H1 (cell line): ENCODE measurements at regions not wholly inside any gene's neighbourhood (a gene's known extent, or its start where the extent isn't known, plus 50 kb on each side); places are given as distances from the start of the nearest gene placed in this dataset.

ENCODE experiments used
- CTCF ChIA-PET: fragments of 300-600 bp; sonication (Branson Sonifier 250); formaldehyde crosslinking; loops from one replicate; lab custom pipeline; 2021; ENCODE audit not compliant: partially characterized antibody; lab: Charles Lee
- POLR2A ChIA-PET: fragments of 300-600 bp; sonication (Branson Sonifier 250); formaldehyde crosslinking; loops from one replicate; lab custom pipeline; 2021; ENCODE audit warnings: inconsistent platforms; ENCODE audit not compliant: partially characterized antibody; lab: Charles Lee
- DNase-seq, 2 experiments: peaks; one replicate each; pipeline versions ENCODE4 v3.0.0 to v3.0.0-alpha.2; 2010 to 2022; ENCODE audit warnings: low spot score in 2 of 2, low read depth in 1 of 2, mixed read lengths in 1 of 2
- FAIRE-seq: peaks from 2 replicates; lab custom pipeline; 2011; peaks lifted over from hg19 to GRCh38; lab: Jason Lieb, UNC
- H2AFZ ChIP-seq: 2 replicates; pipeline ENCODE4 v1.8.1; 2012; ENCODE audit warnings: low read length, inconsistent platforms
- H2AK5ac ChIP-seq: 2 replicates; pipeline ENCODE4 v1.6.1; 2013; ENCODE audit warnings: low read depth, low read length
- H2BK120ac ChIP-seq: replicated peaks from 2 replicates; pipeline ENCODE3; 2013; ENCODE audit warnings: low read depth, low read length, inconsistent platforms
- H2BK12ac ChIP-seq: 2 replicates; pipeline ENCODE4 v1.6.1; 2013; ENCODE audit warnings: low read depth, low read length
- H2BK15ac ChIP-seq: 2 replicates; pipeline ENCODE4 v1.6.1; 2013; ENCODE audit warnings: low read length
- H2BK20ac ChIP-seq: 2 replicates; pipeline ENCODE4 v1.6.1; 2013; ENCODE audit warnings: low read length
- H2BK5ac ChIP-seq: 2 replicates; pipeline ENCODE4 v1.6.1; 2013; ENCODE audit warnings: low read depth, low read length
- H3K14ac ChIP-seq: 2 replicates; pipeline ENCODE4 v1.6.1; 2013; ENCODE audit warnings: inconsistent platforms; ENCODE audit not compliant: insufficient read length
- H3K18ac ChIP-seq: 2 replicates; pipeline ENCODE4 v1.6.1; 2013; ENCODE audit warnings: low read length; ENCODE audit errors: extremely low read depth
- H3K23ac ChIP-seq: 2 replicates; pipeline ENCODE4 v1.6.1; 2013; ENCODE audit warnings: inconsistent platforms; ENCODE audit not compliant: insufficient read length
- H3K23me2 ChIP-seq: 2 replicates; pipeline ENCODE4 v1.6.1; 2013; ENCODE audit warnings: low read depth, low read length
- H3K27ac ChIP-seq: 2 replicates; pipeline ENCODE4 v1.6.1; 2011; ENCODE audit warnings: low read depth, low read length, inconsistent platforms
- H3K27me3 ChIP-seq, 4 experiments: replicated peaks in 1 of 4; 1 replicate in 1 of 4; 2 replicates in 3 of 4; pipeline versions ENCODE4 v1.6.1 to v1.8.1; 2011 to 2013; ENCODE audit warnings: low read length in 3 of 4, mild to moderate bottlenecking in 3 of 4, inconsistent platforms in 2 of 4, mixed read lengths in 2 of 4, moderate library complexity in 1 of 4; ENCODE audit not compliant: control insufficient read depth in 3 of 4, insufficient read depth in 3 of 4; ENCODE audit errors: extremely low read depth in 1 of 4
- H3K36me3 ChIP-seq, 4 experiments: 2 replicates each; pipeline versions ENCODE4 v1.6.1 to v1.8.1; 2011 to 2013; ENCODE audit warnings: mild to moderate bottlenecking in 4 of 4, low read length in 3 of 4, moderate library complexity in 2 of 4, control low read depth in 1 of 4, inconsistent platforms in 1 of 4; ENCODE audit not compliant: insufficient read depth in 4 of 4, control insufficient read depth in 2 of 4
- H3K4ac ChIP-seq: replicated peaks from 2 replicates; pipeline ENCODE3; 2013; ENCODE audit warnings: low read length, low read depth, mixed read lengths, inconsistent platforms; ENCODE audit not compliant: insufficient read length
- H3K4me1 ChIP-seq, 4 experiments: replicated peaks in 1 of 4; 1 replicate in 1 of 4; 2 replicates in 3 of 4; pipeline versions ENCODE4 v1.6.1 to v1.8.1; 2011 to 2013; ENCODE audit warnings: low read length in 3 of 4, inconsistent platforms in 2 of 4, mixed read lengths in 1 of 4; ENCODE audit not compliant: insufficient read depth in 4 of 4, control insufficient read depth in 3 of 4
- H3K4me2 ChIP-seq, 2 experiments: 2 replicates each; pipeline versions ENCODE4 v1.6.1 to v1.8.1; 2011 to 2013; ENCODE audit warnings: low read depth in 2 of 2, low read length in 2 of 2, control low read depth in 1 of 2, inconsistent platforms in 1 of 2, mild to moderate bottlenecking in 1 of 2; ENCODE audit not compliant: insufficient read depth in 1 of 2
- H3K4me3 ChIP-seq, 4 experiments: fragments of 200-600, 300-600 bp in 1 of 4; sonication (generic), shearing (Covaris generic), sonication (Bioruptor Twin) in 1 of 4; 2 replicates each; pipeline versions ENCODE4 v1.5.1 to v1.8.1; 2011 to 2016; ENCODE audit warnings: low read length in 4 of 4, low read depth in 3 of 4, control low read depth in 2 of 4, inconsistent platforms in 2 of 4, mild to moderate bottlenecking in 2 of 4, mixed read lengths in 1 of 4, moderate library complexity in 1 of 4; ENCODE audit not compliant: insufficient read depth in 2 of 4; ENCODE audit errors: extremely low read depth in 1 of 4
- H3K56ac ChIP-seq: replicated peaks from 2 replicates; pipeline ENCODE3; 2013; ENCODE audit warnings: low read depth, mild to moderate bottlenecking, mixed read lengths, low read length, inconsistent platforms; ENCODE audit not compliant: insufficient read length
- H3K79me1 ChIP-seq: 2 replicates; pipeline ENCODE4 v1.6.1; 2013; ENCODE audit warnings: low read depth, low read length, control low read depth
- H3K79me2 ChIP-seq, 2 experiments: 2 replicates each; pipeline versions ENCODE4 v1.6.1 to v1.8.1; 2012 to 2013; ENCODE audit warnings: low read length in 2 of 2, mild to moderate bottlenecking in 2 of 2, inconsistent platforms in 1 of 2; ENCODE audit not compliant: insufficient read depth in 2 of 2, control insufficient read depth in 1 of 2
- H3K9ac ChIP-seq, 4 experiments: replicated peaks in 1 of 4; 1 replicate in 1 of 4; 2 replicates in 3 of 4; pipeline versions ENCODE4 v1.6.1 to v1.8.1; 2011 to 2013; ENCODE audit warnings: low read depth in 3 of 4, low read length in 3 of 4, control low read depth in 2 of 4, mild to moderate bottlenecking in 2 of 4, moderate library complexity in 2 of 4, inconsistent platforms in 1 of 4; ENCODE audit errors: extremely low read depth in 1 of 4
- H3K9me3 ChIP-seq, 2 experiments: 2 replicates each; pipeline versions ENCODE4 v1.6.1 to v1.8.1; 2012 to 2013; ENCODE audit warnings: mild to moderate bottlenecking in 2 of 2, moderate library complexity in 2 of 2, control low read depth in 1 of 2, inconsistent platforms in 1 of 2, low read depth in 1 of 2, low read length in 1 of 2, mixed read lengths in 1 of 2; ENCODE audit not compliant: insufficient read depth in 2 of 2
- H4K20me1 ChIP-seq, 2 experiments: replicated peaks in 1 of 2; 2 replicates each; pipeline versions ENCODE3 to v1.8.1; 2011 to 2013; ENCODE audit warnings: inconsistent platforms in 2 of 2, low read length in 2 of 2, mild to moderate bottlenecking in 1 of 2; ENCODE audit not compliant: insufficient read depth in 2 of 2, control insufficient read depth in 1 of 2
- H4K5ac ChIP-seq: 2 replicates; pipeline ENCODE4 v1.6.1; 2013; ENCODE audit warnings: low read length, low read depth, mixed read lengths, inconsistent platforms; ENCODE audit not compliant: insufficient read length
- H4K8ac ChIP-seq: 2 replicates; pipeline ENCODE4 v1.8.0; 2013; ENCODE audit warnings: mild to moderate bottlenecking, moderate library complexity, low read length, inconsistent platforms; ENCODE audit not compliant: insufficient read depth; ENCODE audit errors: extremely low read depth
- H4K91ac ChIP-seq: replicated peaks from 2 replicates; pipeline ENCODE3; 2013; ENCODE audit warnings: low read length, mixed read lengths, inconsistent platforms; ENCODE audit not compliant: insufficient read length
- ASH2L ChIP-seq: fragments of 200-600, 300-600 bp; sonication (generic); IDR thresholded peaks from one replicate; pipeline ENCODE4 v1.7.1; 2017; ENCODE audit warnings: low read length
- BACH1 ChIP-seq: IDR thresholded peaks from 2 replicates; pipeline ENCODE4 v1.6.1; 2012; ENCODE audit warnings: low read length, improper control_type of control experiment
- BCL11A ChIP-seq, 2 experiments: IDR thresholded peaks; one replicate each; pipeline ENCODE4 v1.6.1; 2011; ENCODE audit warnings: low read depth in 2 of 2, low read length in 2 of 2, mild to moderate bottlenecking in 2 of 2
- BRCA1 ChIP-seq: IDR thresholded peaks from 2 replicates; pipeline ENCODE4 v1.6.1; 2012; ENCODE audit warnings: low read depth, low read length, improper control_type of control experiment
- CBX5 ChIP-seq: fragments of 300-800, 300-1000 bp; sonication (generic); IDR thresholded peaks from 2 replicates; pipeline ENCODE4 v1.7.1; 2016; ENCODE audit warnings: antibody characterized with exemption, low read length, low read depth
- CHD1 ChIP-seq: IDR thresholded peaks from 2 replicates; pipeline ENCODE4 v1.6.1; 2012; ENCODE audit warnings: low read depth, low read length, improper control_type of control experiment
- EGR1 ChIP-seq: IDR thresholded peaks from 2 replicates; pipeline ENCODE4 v1.6.1; 2011; ENCODE audit warnings: low read depth, low read length, borderline replicate concordance
- EZH2 ChIP-seq: fragments of 200-600 bp; sonication (generic); IDR thresholded peaks from 2 replicates; pipeline ENCODE4 v1.7.1; 2012; ENCODE audit warnings: low read depth, mild to moderate bottlenecking, moderate library complexity, low read length, inconsistent platforms; ENCODE audit not compliant: severe bottlenecking
- JUND ChIP-seq: IDR thresholded peaks from 2 replicates; pipeline ENCODE4 v1.6.1; 2011; ENCODE audit warnings: mild to moderate bottlenecking, improper control_type of control experiment, low read length
- POLR2AphosphoS5 ChIP-seq: IDR thresholded peaks from 2 replicates; pipeline ENCODE4 v1.6.1; 2011; ENCODE audit warnings: low read depth, low read length
- SRF ChIP-seq: IDR thresholded peaks from 2 replicates; pipeline ENCODE4 v1.6.1; 2011; ENCODE audit warnings: mild to moderate bottlenecking, low read depth, low read length, moderate library complexity
- USF2 ChIP-seq: IDR thresholded peaks from 2 replicates; pipeline ENCODE4 v1.6.1; 2011; ENCODE audit warnings: low read length, improper control_type of control experiment
- WGBS, 2 experiments: shearing (Covaris generic) in 1 of 2; methylation state at CpG; one replicate each; pipeline versions ENCODE4 v1.1.6 to v1.1.7; 2013 to 2015; ENCODE audit warnings: low lambda C conversion rate in 2 of 2, mixed read lengths in 2 of 2, inconsistent platforms in 1 of 2, low coverage in 1 of 2, missing lambda C conversion rate in 1 of 2; ENCODE audit not compliant: insufficient replicate concordance in 2 of 2, insufficient coverage in 1 of 2, insufficient read length in 1 of 2; ENCODE audit errors: extremely low coverage in 1 of 2, missing lambda C conversion rate in 1 of 2; 5-methylcytosine and 5-hydroxymethylcytosine counted together
- TF ChIP-seq, protein P1 (sequence below): IDR thresholded peaks from 2 replicates; pipeline ENCODE4 v1.6.1; 2012; ENCODE audit warnings: low read length, inconsistent platforms

GRCh38 chr2:81196383-81196851 is 891.9 kb upstream of the LRRTM1 start:
- H3K4me1 ChIP-seq, result no peaks in the 10 kb centered on the region
- H3K23me2 ChIP-seq, result no peaks in the 10 kb centered on the region
- peaks cover 0 to 15% of the 10 kb centered on the region in 2 experiments; a peak in 1 of 4 replicates for H3K9me3 ChIP-seq
- H3K23ac ChIP-seq, result no peak overlapping the region
- ChIA-PET CTCF (no interaction called here), POLR2A (no interaction called here)
- no peaks in the 10 kb centered on the region for H3K36me3 ChIP-seq
- no peak overlapping the region for H3K56ac ChIP-seq
- no peak overlapping the region for H2AFZ ChIP-seq
- no peaks in the 10 kb centered on the region for H3K79me2 ChIP-seq
- no peak overlapping the region for H3K14ac ChIP-seq
- no peak overlapping the region for H2BK120ac ChIP-seq
- H3K79me1 ChIP-seq, result no peaks in the 10 kb centered on the region
- no peaks in the 10 kb centered on the region for H3K27me3 ChIP-seq
- no peak overlapping the region for H2BK20ac ChIP-seq
- no peaks in the 10 kb centered on the region for H4K20me1 ChIP-seq
- no peak overlapping the region for H2AK5ac ChIP-seq
- no peak overlapping the region for H3K9ac ChIP-seq
- no peak overlapping the region for H2BK12ac ChIP-seq
- FAIRE-seq (no peak), DNase-seq (no peak)
- H2BK5ac ChIP-seq, result no peak overlapping the region
- H4K5ac ChIP-seq, result no peak overlapping the region
- H3K4me2 ChIP-seq, result no peak overlapping the region
- H4K8ac ChIP-seq, result no peak overlapping the region
- H2BK15ac ChIP-seq, result no peak overlapping the region
- WGBS, 2 experiments, result 95% methylated on average over 15 of the region's 25 CpGs; no CpG with 5 or more reads in 1 of the 2 experiments
- H3K4ac ChIP-seq, result no peak overlapping the region
- no peak overlapping the region for H3K4me3 ChIP-seq
- no peak overlapping the region for H3K27ac ChIP-seq
- no peak overlapping the region for H4K91ac ChIP-seq
- no peak overlapping the region for H3K18ac ChIP-seq
- TF ChIP-seq CHD1, result no peak
- no peak for TF ChIP-seq ASH2L
- no peak for TF ChIP-seq EGR1
- no peak for TF ChIP-seq BCL11A (IDR thresholded peaks at IDR 0.05; ENCODE audit: low read depth in 2 of 2, low read length in 2 of 2)
- no peak for TF ChIP-seq CBX5
- TF ChIP-seq BRCA1, result no peak
- no peak for TF ChIP-seq POLR2AphosphoS5
- no peak for TF ChIP-seq USF2
- TF ChIP-seq SRF, result no peak
- TF ChIP-seq EZH2, result no peak
- TF ChIP-seq BACH1, result no peak
- TF ChIP-seq, protein P1, sequence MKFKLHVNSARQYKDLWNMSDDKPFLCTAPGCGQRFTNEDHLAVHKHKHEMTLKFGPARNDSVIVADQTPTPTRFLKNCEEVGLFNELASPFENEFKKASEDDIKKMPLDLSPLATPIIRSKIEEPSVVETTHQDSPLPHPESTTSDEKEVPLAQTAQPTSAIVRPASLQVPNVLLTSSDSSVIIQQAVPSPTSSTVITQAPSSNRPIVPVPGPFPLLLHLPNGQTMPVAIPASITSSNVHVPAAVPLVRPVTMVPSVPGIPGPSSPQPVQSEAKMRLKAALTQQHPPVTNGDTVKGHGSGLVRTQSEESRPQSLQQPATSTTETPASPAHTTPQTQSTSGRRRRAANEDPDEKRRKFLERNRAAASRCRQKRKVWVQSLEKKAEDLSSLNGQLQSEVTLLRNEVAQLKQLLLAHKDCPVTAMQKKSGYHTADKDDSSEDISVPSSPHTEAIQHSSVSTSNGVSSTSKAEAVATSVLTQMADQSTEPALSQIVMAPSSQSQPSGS, result no peak
- no peak for TF ChIP-seq JUND
